NT2/D1 (cell line): ENCODE measurements at regions not wholly inside any gene's neighbourhood (a gene's known extent, or its start where the extent isn't known, plus 50 kb on each side); places are given as distances from the start of the nearest gene placed in this dataset.

Source experiments
- YY1 ChIP-seq: IDR thresholded peaks from 2 replicates; pipeline ENCODE4 v1.6.1; 2011; ENCODE audit not compliant: insufficient read length, insufficient read depth
- ZNF274 ChIP-seq: IDR thresholded peaks from 2 replicates; pipeline ENCODE4 v1.6.1; 2011; ENCODE audit warnings: mild to moderate bottlenecking, low read depth, low read length

GRCh38 chr22:34976886-34977285 is 89.1 kb upstream of the ISX start:
- TF ChIP-seq YY1 (no peak), ZNF274 (no peak)
